ENCODE measurements at regions not wholly inside any gene's neighbourhood (a gene's known extent, or its start where the extent isn't known, plus 50 kb on each side); places are given as distances from the start of the nearest gene placed in this dataset.
"Not testable (repeated sequence)": the region's sequence is repeated elsewhere in the genome, so short reads cannot be mapped to it uniquely, and the experiment has no call there.

DNA sequence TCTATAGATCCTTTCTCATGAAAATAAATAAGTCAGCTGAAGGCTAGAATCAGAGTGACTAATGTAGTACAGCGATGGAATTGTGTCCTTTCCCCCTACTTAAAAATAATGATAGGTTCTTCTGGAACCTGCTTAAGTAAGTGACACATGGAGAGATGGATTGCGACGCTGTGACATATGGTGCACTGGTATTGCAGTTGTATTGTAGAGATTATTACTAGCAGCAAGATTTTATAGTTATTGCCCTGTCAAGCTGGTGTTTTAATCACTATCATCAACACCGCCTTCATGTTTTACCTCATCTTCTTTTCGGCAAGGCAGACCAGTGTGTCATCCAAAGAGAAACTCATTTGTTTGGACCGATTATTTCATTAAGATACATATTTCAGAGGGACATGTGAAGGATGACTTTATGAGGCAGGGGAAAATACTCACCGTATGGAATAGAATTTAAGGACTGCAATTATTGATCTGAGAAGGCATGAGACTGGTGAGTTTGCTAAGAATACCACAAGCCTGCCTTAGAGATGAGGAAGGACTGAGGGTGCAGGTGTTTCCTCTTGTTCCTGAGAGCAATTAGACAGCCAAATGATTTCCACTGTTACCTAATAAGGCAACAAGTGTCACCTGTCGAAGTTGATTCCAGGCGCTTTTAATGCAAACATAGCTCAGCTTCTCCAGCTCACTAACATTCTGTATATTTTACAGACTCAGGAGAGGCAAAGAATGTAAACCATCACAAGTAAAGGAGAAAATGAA lies 1855.5 kb downstream of the MAT2B start:
- no peak for DNase-seq (ENCODE audit: low read depth, low spot score)

DNA sequence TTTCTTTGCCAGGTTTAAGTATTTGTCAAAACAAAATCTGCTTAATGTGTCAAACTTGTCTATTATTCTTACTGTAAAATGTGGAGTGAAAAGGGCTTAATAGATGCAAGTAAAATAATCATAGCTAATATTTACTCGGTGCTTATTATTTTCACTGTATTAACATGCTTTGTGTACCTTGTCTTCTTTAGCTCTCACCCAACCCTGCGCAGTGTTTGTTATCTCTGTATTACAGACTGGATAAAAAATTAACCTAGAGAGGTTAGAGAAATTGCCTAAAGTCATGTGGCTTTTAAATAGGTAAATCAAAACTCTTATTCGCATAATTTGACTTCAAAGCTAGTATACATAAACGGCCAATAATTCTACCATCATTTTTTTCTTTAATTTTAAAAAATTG lies 1864.8 kb downstream of the MAT2B start:
- DNase-seq (ENCODE audit: low read depth, low spot score): no peak

DNA sequence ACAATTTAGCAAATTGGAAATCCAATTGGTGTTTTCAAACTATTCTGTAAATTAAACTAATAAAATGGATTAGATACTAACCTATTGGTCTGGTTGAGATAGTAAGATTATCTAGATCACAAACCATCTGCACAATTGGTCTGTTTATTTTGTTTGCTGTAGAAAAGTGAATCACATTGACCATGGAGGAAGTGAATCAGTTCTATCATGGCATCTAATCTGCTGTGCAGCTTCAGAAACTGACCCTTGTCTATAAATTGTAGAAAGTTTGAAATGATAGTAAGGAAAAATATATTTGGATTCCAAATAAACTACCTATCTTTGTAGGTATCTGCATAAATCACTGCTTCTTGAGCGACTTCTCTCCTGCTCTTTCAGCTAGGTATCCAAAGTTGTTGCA lies 1865.4 kb downstream of the MAT2B start:
- peak; percentile 1 for DNase-seq (ENCODE audit: low read depth, low spot score)

DNA sequence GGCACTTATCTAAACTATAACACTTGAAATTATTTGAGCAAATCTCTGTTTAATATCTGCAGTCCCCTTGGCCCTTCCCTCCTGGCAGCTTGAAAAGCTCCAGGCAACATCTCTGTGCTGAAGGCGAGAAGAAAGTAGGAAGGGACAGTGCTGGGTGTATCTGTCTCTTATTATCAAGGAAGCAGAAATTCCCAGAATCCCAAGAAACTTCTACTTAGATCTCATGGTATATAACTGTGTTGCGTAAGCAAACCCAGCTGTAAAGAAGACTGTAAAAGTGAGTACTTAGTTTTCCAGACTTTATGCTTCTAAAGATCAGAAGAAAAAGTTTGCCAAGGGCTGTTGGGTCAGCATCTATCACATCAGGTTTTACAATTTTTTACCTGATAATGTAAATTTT lies 1869.8 kb downstream of the MAT2B start:
- peak; percentile 1 for DNase-seq (ENCODE audit: low read depth, low spot score)

DNA sequence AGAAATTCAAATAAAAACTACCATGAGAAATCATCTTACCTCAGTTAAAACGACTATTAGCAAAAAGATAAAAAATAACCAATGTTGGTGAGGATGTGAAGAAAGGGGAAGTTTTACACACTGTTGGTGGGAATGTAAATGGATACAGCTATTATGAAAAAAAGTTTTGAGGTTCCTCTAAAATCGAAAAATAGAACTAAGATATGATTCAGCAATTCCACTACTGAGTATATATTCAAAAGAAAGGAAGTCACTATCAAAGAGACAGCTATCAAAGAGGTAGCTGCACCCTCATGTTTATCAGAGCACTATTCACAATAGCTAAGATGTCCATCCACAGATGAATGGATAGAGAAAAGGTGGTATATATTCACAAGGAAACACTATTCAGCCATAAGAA lies 1888.4 kb downstream of the MAT2B start:
- no peak for DNase-seq (ENCODE audit: low read depth, low spot score)

DNA sequence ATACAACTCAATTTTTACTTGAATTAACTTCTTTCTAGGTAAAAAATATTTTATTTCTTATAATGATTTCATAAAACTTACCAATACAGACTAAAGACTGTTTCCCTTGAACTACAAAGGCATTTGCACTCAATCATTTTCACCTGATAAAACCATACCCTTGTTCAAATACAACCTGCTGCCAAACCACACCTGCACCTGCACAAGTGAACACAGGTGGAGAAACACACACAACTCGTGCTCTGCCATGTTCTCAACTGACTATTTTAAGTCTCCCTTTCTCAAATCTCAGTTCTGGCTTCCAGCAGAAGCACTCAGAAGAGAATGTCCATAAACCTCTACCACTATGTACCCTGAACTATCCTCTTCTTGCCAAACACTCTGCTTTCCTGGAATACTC lies 1892.1 kb downstream of the MAT2B start:
- DNase-seq (ENCODE audit: low read depth, low spot score): no peak

DNA sequence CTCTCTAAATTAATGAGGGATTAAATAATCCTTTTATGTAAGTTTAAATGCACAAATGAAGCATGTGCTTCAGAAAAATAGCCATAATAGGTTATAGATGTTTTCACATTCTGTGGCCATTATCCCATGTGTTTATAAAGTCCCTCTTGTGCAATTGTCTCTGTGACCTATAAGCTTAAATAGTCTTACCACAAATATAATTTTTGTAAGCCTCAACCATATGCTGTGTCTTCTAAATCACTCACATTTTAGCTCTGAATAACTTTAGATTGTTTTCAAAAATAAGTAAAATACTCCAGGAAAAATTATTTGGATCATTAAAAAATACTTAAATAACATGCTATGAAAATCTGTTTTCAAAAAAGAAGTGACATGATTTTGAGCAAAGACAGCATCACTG lies 1894.7 kb downstream of the MAT2B start:
- no peak for DNase-seq (ENCODE audit: low read depth, low spot score)

DNA sequence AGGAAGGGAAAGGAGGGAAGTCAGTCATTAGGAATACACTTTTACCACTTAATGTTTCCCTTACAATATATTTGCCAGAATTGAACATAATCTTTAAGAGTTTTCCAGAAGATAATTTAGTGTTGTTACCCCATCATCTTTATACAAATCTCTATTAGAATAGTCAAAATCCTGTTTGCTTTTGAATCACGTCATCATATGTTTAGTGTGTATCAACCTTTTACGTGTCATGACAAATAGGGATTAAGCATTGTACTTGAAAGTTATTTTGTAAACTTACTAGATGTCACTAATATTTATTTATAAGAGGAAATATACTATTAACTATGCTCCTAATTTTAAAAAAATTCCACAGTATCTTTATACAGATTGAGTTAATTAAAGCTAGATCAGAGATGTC lies 1899.5 kb downstream of the MAT2B start:
- DNase-seq (ENCODE audit: low read depth, low spot score): no peak

DNA sequence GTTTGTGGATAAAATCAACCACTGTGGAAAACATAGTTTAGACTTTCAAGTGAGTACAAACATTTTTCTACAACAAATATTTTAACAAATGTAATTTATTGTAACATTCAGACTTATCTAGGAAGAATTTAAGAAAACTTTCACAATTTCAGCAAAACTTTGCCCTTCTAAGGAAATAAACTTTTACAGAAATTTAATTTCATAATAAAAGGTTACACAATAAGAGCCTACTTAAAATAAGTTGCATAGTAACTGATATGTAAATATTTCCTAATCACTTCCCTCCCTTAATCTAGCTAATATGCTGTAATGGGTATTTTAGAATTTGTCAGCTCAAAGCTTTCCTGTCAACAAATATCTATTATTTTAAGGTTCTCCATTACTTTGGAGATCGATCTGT lies 1899.9 kb downstream of the MAT2B start:
- no peak for DNase-seq (ENCODE audit: low read depth, low spot score)

DNA sequence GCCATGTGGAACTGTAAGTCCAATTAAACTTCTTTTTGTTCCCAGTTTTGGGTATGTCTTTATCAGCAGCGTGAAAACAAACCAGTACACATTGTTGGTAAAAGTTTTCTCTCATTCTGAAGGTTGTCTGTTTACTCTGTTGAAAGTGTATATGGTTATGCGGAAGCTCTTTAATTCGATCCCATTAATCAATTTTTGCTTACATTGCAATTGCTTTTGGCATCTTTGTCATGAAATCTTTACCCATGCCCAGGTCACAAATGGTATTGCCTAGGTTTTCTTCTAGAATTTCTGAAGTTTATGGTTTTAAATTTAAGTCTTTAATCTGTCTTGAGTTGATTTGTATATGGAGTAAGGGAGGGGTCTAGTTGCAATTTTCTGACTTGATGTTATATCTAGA lies 1901.9 kb downstream of the MAT2B start:
- no peak for DNase-seq (ENCODE audit: low read depth, low spot score)

DNA sequence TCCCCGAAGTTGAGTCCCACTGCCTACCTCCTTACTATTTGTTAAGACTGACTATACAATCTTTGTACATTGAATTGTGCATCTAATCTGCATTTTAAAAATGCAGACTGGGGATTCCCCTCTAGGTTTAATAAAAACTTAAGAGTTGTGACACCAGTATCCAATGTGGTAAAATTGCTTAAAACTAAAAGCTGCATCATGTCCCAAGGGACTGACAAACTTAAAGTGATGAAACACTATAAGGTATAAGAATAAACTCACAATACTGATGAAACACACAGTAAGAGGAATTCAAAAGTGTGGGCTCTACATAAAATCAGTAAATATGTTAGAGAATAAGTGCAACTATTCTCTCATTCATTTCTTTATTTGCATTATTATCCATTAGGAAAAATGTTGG lies 1905.1 kb downstream of the MAT2B start:
- DNase-seq (ENCODE audit: low read depth, low spot score): no peak

DNA sequence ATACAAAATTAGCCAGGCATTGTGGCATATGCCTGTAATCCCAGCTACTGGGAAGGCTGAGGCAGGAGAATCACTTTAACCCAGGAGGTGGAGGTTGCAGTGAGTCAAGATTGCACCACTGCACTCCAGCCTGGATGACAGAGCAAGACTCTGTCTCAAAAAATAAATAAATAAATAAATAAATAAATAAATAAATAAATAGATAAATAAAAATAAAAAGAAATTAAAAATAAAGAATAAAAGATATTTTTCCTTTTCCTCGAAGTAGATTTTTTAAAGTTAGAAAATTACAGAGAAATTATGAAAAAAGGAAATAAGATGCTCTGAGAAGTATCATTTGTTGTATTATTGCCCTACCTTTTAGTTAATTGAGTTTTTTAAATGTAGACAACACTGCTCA lies 1906.1 kb downstream of the MAT2B start:
- not testable (repeated sequence) for DNase-seq (ENCODE audit: low read depth, low spot score)

DNA sequence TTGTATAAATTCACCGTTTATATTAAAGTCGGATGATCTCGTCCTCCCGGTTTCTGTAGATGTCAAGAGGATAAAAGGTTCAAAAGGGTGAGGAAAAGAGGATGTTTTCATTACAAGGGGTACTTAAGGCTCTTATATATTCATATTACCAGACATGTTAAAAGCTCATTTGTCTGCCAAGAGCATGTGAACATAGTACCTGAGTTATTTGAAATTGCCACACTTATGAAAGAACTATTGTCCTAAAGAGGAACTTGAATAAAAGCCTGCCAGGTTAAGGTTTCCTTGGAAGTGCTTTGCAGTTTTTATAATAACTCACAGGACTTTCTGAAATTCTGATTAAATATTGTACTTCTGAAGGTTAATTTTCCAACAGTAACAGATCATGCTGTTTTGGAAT lies 1915.1 kb downstream of the MAT2B start:
- no peak for DNase-seq (ENCODE audit: low read depth, low spot score)

DNA sequence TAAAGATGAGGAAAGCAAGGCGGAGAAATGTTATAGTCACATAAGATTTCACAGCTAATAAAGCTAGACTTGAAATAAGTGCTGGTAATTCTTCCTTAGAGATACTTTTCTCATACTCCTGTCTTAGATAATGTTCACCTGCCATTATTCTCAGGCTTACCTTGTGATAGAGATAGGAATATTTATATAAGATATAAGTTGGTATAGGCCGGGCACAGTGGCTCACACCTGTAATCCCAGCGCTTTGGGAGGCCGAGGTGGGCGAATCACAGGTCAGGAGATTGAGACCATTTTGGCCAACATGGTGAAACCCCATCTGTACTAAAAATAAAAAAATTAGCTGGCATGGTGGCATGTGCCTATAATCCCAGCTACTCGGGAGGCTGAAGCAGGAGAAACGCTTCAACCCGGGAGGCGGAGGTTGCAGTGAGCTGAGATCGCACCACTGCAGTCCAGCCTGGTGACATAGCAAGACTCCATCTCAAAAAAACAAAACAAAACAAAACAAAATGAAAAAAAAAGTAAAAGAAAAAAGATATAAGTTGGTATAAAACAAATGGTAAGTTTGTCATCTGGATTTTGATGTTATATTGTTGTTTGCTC lies 1918.4 kb downstream of the MAT2B start:
- no peak for DNase-seq (ENCODE audit: low read depth, low spot score)

DNA sequence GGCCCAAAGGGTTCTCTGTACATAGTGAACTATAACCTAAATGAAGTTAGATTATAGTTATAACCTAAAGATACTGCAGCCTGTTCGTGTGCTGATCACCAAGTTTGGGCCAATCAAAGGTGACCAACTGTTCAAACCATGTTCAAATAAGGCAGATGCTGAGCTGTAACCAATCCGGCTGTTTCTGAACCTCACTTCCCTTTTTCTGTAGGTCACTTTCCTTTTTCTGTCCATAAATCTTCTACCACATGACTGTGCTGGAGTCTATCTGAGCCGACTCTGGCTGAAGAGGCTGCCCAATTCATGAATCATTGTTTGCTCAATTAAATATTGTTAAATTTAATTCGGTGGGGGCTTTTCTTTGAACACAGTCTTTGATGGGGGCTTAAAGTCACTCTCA lies 1920.2 kb downstream of the MAT2B start:
- no peak for DNase-seq (ENCODE audit: low read depth, low spot score)

DNA sequence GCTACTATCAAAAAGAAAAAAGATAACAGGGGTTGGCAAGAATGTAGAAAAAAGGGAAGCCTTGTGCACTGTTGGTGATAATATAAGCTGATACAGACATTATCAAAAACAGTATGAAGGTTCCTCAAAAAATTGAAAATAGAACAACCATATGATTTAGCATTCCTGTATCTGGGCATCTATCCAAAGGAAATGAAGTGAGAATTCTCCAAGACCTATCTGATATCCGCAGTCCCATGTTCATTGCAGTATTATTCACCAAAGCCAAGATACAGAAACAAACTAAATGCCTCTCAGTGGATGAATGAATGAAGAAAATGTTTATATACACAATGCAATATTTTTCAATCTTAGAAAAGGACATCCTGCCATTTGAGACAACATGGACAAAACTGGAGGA lies 1943.3 kb downstream of the MAT2B start:
- DNase-seq (ENCODE audit: low read depth, low spot score): no peak

DNA sequence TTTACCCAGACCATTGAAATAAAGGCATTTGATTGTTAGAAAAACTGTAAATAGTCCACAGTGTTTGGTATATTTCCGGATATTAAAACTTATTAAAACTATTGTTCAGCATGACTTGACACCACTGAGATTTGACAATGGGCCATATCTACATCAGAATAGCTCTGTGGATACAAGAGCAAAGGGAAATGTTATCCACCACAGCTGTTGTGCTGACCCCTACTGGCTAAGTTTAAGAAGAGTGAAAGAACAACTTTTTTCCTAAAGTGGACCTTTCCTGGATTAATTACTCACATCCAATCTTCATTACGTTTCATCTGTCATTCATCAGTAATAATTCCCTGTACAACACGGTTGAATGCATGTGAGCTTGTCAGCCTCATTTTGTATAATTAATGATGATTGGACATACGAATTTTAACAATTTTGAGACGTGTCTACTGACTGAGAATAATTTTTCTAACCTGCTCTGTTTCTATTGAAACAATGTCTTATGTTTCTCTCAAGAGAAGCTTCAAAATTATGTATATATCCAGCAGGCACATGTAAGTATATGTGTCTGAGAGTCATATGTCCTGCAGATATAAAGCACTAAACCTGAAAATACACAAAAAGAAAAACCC lies 1952.6 kb downstream of the MAT2B start:
- peak; percentile 59 for DNase-seq (ENCODE audit: low read depth, low spot score)

DNA sequence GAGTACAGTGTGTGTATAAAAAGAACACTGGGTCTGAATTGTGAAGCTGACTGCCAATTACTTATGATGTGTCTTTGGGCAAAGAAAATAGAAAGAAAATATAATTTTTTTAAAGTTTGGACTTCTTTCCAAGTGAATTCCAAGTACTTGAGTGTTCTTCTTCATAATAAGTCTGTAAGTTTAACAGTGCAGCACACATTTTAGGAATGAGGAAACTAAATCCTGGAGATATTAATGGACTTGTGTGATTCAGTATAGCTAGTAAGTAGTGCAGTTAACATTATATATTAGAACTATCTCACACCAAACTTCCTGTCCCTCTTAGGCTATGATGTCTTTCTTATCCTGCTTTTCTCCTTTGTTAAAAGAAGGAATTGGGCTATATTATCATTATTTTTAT lies 1953.8 kb downstream of the MAT2B start:
- no peak for DNase-seq (ENCODE audit: low read depth, low spot score)

DNA sequence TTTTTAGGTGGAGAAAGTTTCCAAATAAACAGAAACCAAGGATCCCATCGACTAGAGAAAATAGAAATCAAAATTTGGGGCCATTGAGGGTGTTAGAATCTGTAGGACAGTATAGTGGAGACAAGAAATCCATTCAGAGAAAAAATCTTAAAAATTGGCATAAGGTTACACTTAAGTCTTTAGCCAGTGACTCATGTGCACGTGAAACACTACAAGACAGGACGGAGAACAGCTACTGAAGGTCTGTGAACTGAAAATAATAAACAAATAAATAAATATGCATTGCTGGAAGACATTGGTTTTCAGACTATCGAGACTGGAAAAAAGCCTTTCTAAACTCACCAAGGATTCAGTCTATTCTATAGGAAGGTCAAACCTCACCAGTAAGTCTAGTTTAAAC lies 1955.5 kb downstream of the MAT2B start:
- no peak for DNase-seq (ENCODE audit: low read depth, low spot score)

DNA sequence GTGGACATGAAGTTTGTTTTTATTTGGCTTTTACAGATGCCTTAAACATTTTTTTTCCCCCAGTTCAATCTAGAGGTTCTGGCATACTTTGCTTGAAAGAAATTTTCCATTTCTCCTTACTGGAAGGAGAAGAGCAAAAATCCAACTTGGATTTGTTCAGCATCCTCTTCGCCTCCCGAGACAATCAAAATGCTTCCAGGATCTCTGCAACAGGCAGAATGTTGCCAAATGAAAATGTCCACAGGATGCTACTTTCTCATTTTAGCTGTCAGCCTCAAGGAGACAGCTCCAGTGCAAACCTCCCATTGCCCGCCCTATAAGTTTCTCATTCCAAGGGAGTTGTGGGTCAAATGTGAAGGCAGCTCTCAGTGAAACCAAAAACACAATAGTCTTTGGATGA lies 1972.1 kb downstream of the MAT2B start:
- no peak for DNase-seq (ENCODE audit: low read depth, low spot score)

DNA sequence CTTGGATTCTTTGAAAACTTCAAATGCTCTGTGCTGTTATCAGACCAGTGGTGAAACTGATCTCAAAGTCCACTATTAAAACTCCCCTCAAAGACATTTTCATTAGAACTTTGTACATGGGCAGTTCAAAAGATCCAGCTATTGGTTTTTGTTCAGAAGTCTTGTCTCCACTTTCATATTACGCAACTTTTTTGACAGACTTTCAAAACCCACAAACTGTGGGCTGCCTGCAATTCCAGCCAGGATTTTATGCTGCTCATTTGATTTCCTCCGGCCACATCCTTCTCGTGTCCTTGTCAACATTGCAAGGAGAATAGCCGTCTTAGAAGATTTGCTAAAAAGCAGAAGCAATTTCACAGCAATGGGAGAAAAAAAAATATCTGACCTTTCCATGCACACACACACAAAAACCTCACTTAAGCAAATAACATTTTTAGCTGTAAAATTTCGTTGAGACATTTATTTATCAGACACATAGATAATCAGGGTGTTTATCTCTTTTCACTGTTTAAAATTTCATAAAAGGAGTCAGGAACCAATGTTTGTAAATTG lies 1990.5 kb downstream of the MAT2B start:
- DNase-seq (ENCODE audit: low read depth, low spot score): peak; percentile 36

DNA sequence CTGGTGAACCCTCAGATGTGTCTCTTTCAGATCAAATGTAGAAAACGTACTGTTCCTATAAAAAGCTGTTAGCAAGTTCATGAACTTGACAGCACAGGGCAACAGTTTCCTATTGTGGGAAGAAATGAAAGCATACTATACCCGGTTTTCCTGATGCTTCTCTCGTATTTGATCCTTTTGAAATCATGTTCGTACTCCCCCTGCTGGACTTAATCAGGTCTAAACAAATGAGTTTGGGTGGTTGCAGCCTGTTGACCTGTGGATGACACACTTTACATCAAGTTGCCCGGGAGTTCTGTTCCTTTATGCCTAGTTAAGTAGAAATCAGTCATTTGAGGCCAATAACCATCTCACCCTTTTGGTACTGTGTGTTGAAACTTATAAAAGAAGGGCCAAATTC lies 1992.3 kb downstream of the MAT2B start:
- DNase-seq (ENCODE audit: low read depth, low spot score): no peak
